NCI-H128 (cell line): ENCODE measurements at regions not wholly inside any gene's neighbourhood (a gene's known extent, or its start where the extent isn't known, plus 50 kb on each side); places are given as distances from the start of the nearest gene placed in this dataset.
"Not testable (repeated sequence)": the region's sequence is repeated elsewhere in the genome, so short reads cannot be mapped to it uniquely, and the experiment has no call there.

Experiments
- DNase-seq: peaks from one replicate; lab custom pipeline; 2025; ENCODE audit not compliant: unreplicated experiment; lab: John Stamatoyannopoulos, UW

- not testable (repeated sequence) for DNase-seq
These were observed 101.0 kb downstream of the SMC2 start for GRCh38 chr9:104195142-104195541.

- no peak for DNase-seq
These were observed 106.4 kb downstream of the SMC2 start for GRCh38 chr9:104200456-104200994.

GRCh38 chr9:104206766-104207165, 112.7 kb downstream of the SMC2 start:
- DNase-seq, result no peak

- DNase-seq, result no peak
These were observed 115.3 kb downstream of the SMC2 start for GRCh38 chr9:104209387-104209786.

- no peak for DNase-seq
These were observed 133.0 kb downstream of the SMC2 start for GRCh38 chr9:104227108-104227507.

GRCh38 chr9:104232781-104233341, 138.8 kb downstream of the SMC2 start:
- no peak for DNase-seq

GRCh38 chr9:104233366-104233765, 139.3 kb downstream of the SMC2 start:
- no peak for DNase-seq

- not testable (repeated sequence) for DNase-seq
These were observed 140.7 kb downstream of the SMC2 start for GRCh38 chr9:104234632-104235337.

GRCh38 chr9:104235347-104236120, 141.4 kb downstream of the SMC2 start:
- not testable (repeated sequence) for DNase-seq

GRCh38 chr9:104238668-104239067, 144.6 kb downstream of the SMC2 start:
- DNase-seq, result no peak

- DNase-seq, result no peak
These were observed 146.8 kb downstream of the SMC2 start for GRCh38 chr9:104240890-104241289.

- DNase-seq, result no peak
These were observed 151.8 kb downstream of the SMC2 start for GRCh38 chr9:104245925-104246324.

- DNase-seq, result no peak
These were observed 153.9 kb downstream of the SMC2 start for GRCh38 chr9:104247899-104248460.

- DNase-seq, result no peak
These were observed 162.1 kb downstream of the SMC2 start for GRCh38 chr9:104256031-104256695.

- no peak for DNase-seq
These were observed 162.6 kb downstream of the SMC2 start for GRCh38 chr9:104256696-104257062.

GRCh38 chr9:104258296-104259011, 164.3 kb downstream of the SMC2 start:
- DNase-seq, result no peak

- no peak for DNase-seq
These were observed 165.9 kb downstream of the SMC2 start for GRCh38 chr9:104260004-104260403.

GRCh38 chr9:104263942-104264341, 169.8 kb downstream of the SMC2 start:
- DNase-seq, result no peak

GRCh38 chr9:104264431-104264830, 170.3 kb downstream of the SMC2 start:
- DNase-seq, result no peak

- no peak for DNase-seq
These were observed 175.3 kb downstream of the SMC2 start for GRCh38 chr9:104269374-104269773.
